Mesenchymal stem cell (in vitro differentiated cells and primary cell): ENCODE measurements at regions not wholly inside any gene's neighbourhood (a gene's known extent, or its start where the extent isn't known, plus 50 kb on each side); places are given as distances from the start of the nearest gene placed in this dataset.

Experiments used
- DNase-seq: peaks from one replicate; pipeline ENCODE4 v3.0.0-alpha.2; 2013
- H2AFZ ChIP-seq: one replicate; pipeline ENCODE4 v1.6.1; 2013; ENCODE audit warnings: low read depth, mild to moderate bottlenecking, control low read depth, inconsistent platforms, low read length, moderate library complexity
- H2AK5ac ChIP-seq: 2 replicates; pipeline ENCODE4 v1.6.1; 2013; ENCODE audit warnings: low read length, moderate library complexity, mild to moderate bottlenecking, inconsistent platforms; ENCODE audit not compliant: severe bottlenecking
- H2BK120ac ChIP-seq: one replicate; pipeline ENCODE4 v1.6.1; 2013; ENCODE audit warnings: low read depth, mild to moderate bottlenecking, inconsistent platforms, low read length, moderate library complexity
- H2BK12ac ChIP-seq, 2 experiments: one replicate each; pipeline ENCODE4 v1.6.1; 2013; ENCODE audit warnings: inconsistent platforms in 2 of 2, low read length in 2 of 2, mild to moderate bottlenecking in 2 of 2, moderate library complexity in 2 of 2, control low read depth in 1 of 2
- H2BK15ac ChIP-seq: one replicate; pipeline ENCODE4 v1.6.1; 2013; ENCODE audit warnings: mild to moderate bottlenecking, low read depth, inconsistent platforms; ENCODE audit not compliant: poor library complexity, severe bottlenecking
- H2BK5ac ChIP-seq: 2 replicates; pipeline ENCODE4 v1.6.1; 2013; ENCODE audit warnings: low read depth, mild to moderate bottlenecking, low read length, control low read depth, inconsistent platforms; ENCODE audit not compliant: poor library complexity, severe bottlenecking
- H3K14ac ChIP-seq, 2 experiments: one replicate each; pipeline ENCODE4 v1.6.1; 2013; ENCODE audit warnings: inconsistent platforms in 2 of 2, low read length in 2 of 2, control low read depth in 1 of 2, mild to moderate bottlenecking in 1 of 2, moderate library complexity in 1 of 2
- H3K18ac ChIP-seq, 2 experiments: one replicate each; pipeline ENCODE4 v1.6.1; 2013; ENCODE audit warnings: inconsistent platforms in 2 of 2, low read length in 2 of 2, control low read depth in 1 of 2, low read depth in 1 of 2, mild to moderate bottlenecking in 1 of 2
- H3K23ac ChIP-seq, 2 experiments: one replicate each; pipeline ENCODE4 v1.6.1; 2013; ENCODE audit warnings: inconsistent platforms in 2 of 2, low read length in 2 of 2, mild to moderate bottlenecking in 2 of 2, moderate library complexity in 2 of 2, control low read depth in 1 of 2
- H3K27ac ChIP-seq: 2 replicates; pipeline ENCODE4 v1.5.1; 2013; ENCODE audit warnings: mild to moderate bottlenecking, moderate library complexity, low read length, control low read depth, inconsistent platforms; ENCODE audit not compliant: poor library complexity, severe bottlenecking
- H3K27me3 ChIP-seq, 2 experiments: 2 replicates each; pipeline versions ENCODE4 v1.6.1 to v1.7.0; 2013; ENCODE audit warnings: low read length in 2 of 2, mild to moderate bottlenecking in 2 of 2, moderate library complexity in 2 of 2, control low read depth in 1 of 2, inconsistent platforms in 1 of 2; ENCODE audit not compliant: control insufficient read depth in 1 of 2, insufficient read depth in 1 of 2
- H3K36me3 ChIP-seq, 2 experiments: 2 replicates each; pipeline versions ENCODE4 v1.6.1 to v1.7.0; 2013; ENCODE audit warnings: low read length in 2 of 2, control low read depth in 1 of 2, inconsistent platforms in 1 of 2, low read depth in 1 of 2, mild to moderate bottlenecking in 1 of 2; ENCODE audit not compliant: insufficient read depth in 2 of 2, control insufficient read depth in 1 of 2
- H3K4ac ChIP-seq, 2 experiments: one replicate each; pipeline ENCODE4 v1.6.1; 2013; ENCODE audit warnings: inconsistent platforms in 2 of 2, low read length in 2 of 2, mild to moderate bottlenecking in 2 of 2, moderate library complexity in 2 of 2, control low read depth in 1 of 2, low read depth in 1 of 2
- H3K4me1 ChIP-seq: 2 replicates; pipeline ENCODE4 v1.6.1; 2013; ENCODE audit warnings: low read depth, low read length, control low read depth; ENCODE audit not compliant: control insufficient read depth, insufficient read depth
- H3K4me2 ChIP-seq: 2 replicates; pipeline ENCODE4 v1.6.1; 2013; ENCODE audit warnings: low read length, mild to moderate bottlenecking, inconsistent platforms; ENCODE audit not compliant: poor library complexity, severe bottlenecking
- H3K4me3 ChIP-seq, 2 experiments: 2 replicates each; pipeline versions ENCODE4 v1.5.1 to v1.7.0; 2013; ENCODE audit warnings: low read length in 2 of 2, mild to moderate bottlenecking in 2 of 2, control low read depth in 1 of 2, low read depth in 1 of 2; ENCODE audit not compliant: insufficient read depth in 1 of 2
- H3K79me1 ChIP-seq: replicated peaks from 2 replicates; pipeline ENCODE4 v1.6.1; 2013; ENCODE audit warnings: mild to moderate bottlenecking, control low read depth, low read length, inconsistent platforms; ENCODE audit not compliant: poor library complexity, severe bottlenecking
- H3K9ac ChIP-seq: 2 replicates; pipeline ENCODE4 v1.7.0; 2013; ENCODE audit warnings: mild to moderate bottlenecking, low read length, moderate library complexity
- H3K9me3 ChIP-seq: 2 replicates; pipeline ENCODE4 v1.7.0; 2013; ENCODE audit warnings: mild to moderate bottlenecking, low read length; ENCODE audit not compliant: control insufficient read depth
- H4K8ac ChIP-seq: one replicate; pipeline ENCODE4 v1.6.1; 2013; ENCODE audit warnings: inconsistent platforms, mild to moderate bottlenecking, low read length, moderate library complexity
- H4K91ac ChIP-seq: one replicate; pipeline ENCODE4 v1.6.1; 2013; ENCODE audit warnings: mild to moderate bottlenecking, low read length, inconsistent platforms
- WGBS: methylation state at CpG from one replicate; pipeline ENCODE4 v1.1.7; 2013; ENCODE audit warnings: mixed read lengths; 5-methylcytosine and 5-hydroxymethylcytosine counted together

- Histone ChIP-seq H3K14ac (no peak overlapping the region), H3K79me1 (no peaks in the 10 kb centered on the region), H3K4me1 (no peaks in the 10 kb centered on the region), H3K9ac (no peak overlapping the region), H2BK12ac (no peak overlapping the region), H3K4me2 (no peak overlapping the region), H2BK5ac (no peak overlapping the region), H4K8ac (no peak overlapping the region), H3K27me3 (no peaks in the 10 kb centered on the region), H3K36me3 (no peaks in the 10 kb centered on the region), H2BK15ac (no peak overlapping the region), H2AK5ac (no peak overlapping the region), H4K91ac (no peak overlapping the region), H2BK120ac (no peak overlapping the region), H3K9me3 (no peaks in the 10 kb centered on the region), H3K4me3 (no peak overlapping the region), H3K4ac (no peak overlapping the region), H3K18ac (no peak overlapping the region), H3K27ac (no peak overlapping the region), H3K23ac (no peak overlapping the region), H2AFZ (no peak overlapping the region)
- DNase-seq: no peak
- WGBS: 46% methylated on average over 3 of the region's 4 CpGs
Observed at GRCh38 chr5:3837506-3837905, 241.9 kb downstream of the IRX1 start.

- no peak for DNase-seq
- Histone ChIP-seq H3K4ac (no peak overlapping the region), H3K23ac (no peak overlapping the region), H3K36me3 (no peaks in the 10 kb centered on the region), H3K27me3 (no peaks in the 10 kb centered on the region), H2BK120ac (no peak overlapping the region), H3K4me1 (no peaks in the 10 kb centered on the region), H4K91ac (no peak overlapping the region), H2BK5ac (no peak overlapping the region), H3K27ac (no peak overlapping the region), H2BK12ac (no peak overlapping the region), H3K9ac (no peak overlapping the region), H3K4me2 (no peak overlapping the region), H3K79me1 (no peaks in the 10 kb centered on the region), H2AK5ac (no peak overlapping the region), H3K4me3 (no peak overlapping the region), H2AFZ (no peak overlapping the region), H3K14ac (no peak overlapping the region), H2BK15ac (no peak overlapping the region), H3K9me3 (no peaks in the 10 kb centered on the region), H4K8ac (no peak overlapping the region), H3K18ac (no peak overlapping the region)
- 41% methylated on average over 1 of the region's 2 CpGs for WGBS
Observed at GRCh38 chr5:3839151-3839550, 243.5 kb downstream of the IRX1 start.

- Histone ChIP-seq H2AFZ (no peak overlapping the region), H3K23ac (no peak overlapping the region), H3K18ac (no peak overlapping the region), H4K8ac (no peak overlapping the region), H2BK15ac (no peak overlapping the region), H3K4ac (no peak overlapping the region), H3K79me1 (no peaks in the 10 kb centered on the region), H3K9me3 (no peaks in the 10 kb centered on the region), H3K4me2 (no peak overlapping the region), H2AK5ac (no peak overlapping the region), H2BK120ac (no peak overlapping the region), H3K27me3 (no peaks in the 10 kb centered on the region), H2BK5ac (no peak overlapping the region), H3K27ac (no peak overlapping the region), H3K14ac (no peak overlapping the region), H3K4me3 (no peak overlapping the region), H3K36me3 (no peaks in the 10 kb centered on the region), H3K9ac (no peak overlapping the region), H4K91ac (no peak overlapping the region), H2BK12ac (no peak overlapping the region), H3K4me1 (no peaks in the 10 kb centered on the region)
- no peak for DNase-seq
- WGBS: 42% methylated on average over 6 of the region's 6 CpGs
Observed at GRCh38 chr5:3842591-3842990, 247.0 kb downstream of the IRX1 start.

GRCh38 chr5:3843706-3844105 lies 248.1 kb downstream of the IRX1 start:
- no peaks in the 10 kb centered on the region for H3K27me3 ChIP-seq
- no peak overlapping the region for H2AFZ ChIP-seq
- H2BK5ac ChIP-seq: no peak overlapping the region
- H4K8ac ChIP-seq: no peak overlapping the region
- H3K23ac ChIP-seq: no peak overlapping the region
- WGBS: 54% methylated on average over 6 of the region's 6 CpGs
- no peaks in the 10 kb centered on the region for H3K36me3 ChIP-seq
- H2BK12ac ChIP-seq: no peak overlapping the region
- H4K91ac ChIP-seq: no peak overlapping the region
- H3K79me1 ChIP-seq: no peaks in the 10 kb centered on the region
- H3K9ac ChIP-seq: no peak overlapping the region
- H3K9me3 ChIP-seq: no peaks in the 10 kb centered on the region
- no peak overlapping the region for H3K4me2 ChIP-seq
- H2AK5ac ChIP-seq: no peak overlapping the region
- H2BK120ac ChIP-seq: no peak overlapping the region
- H3K4ac ChIP-seq: no peak overlapping the region
- no peak overlapping the region for H3K14ac ChIP-seq
- no peak overlapping the region for H3K18ac ChIP-seq
- H3K4me3 ChIP-seq: no peak overlapping the region
- no peak for DNase-seq
- H3K4me1 ChIP-seq: no peaks in the 10 kb centered on the region
- H3K27ac ChIP-seq: no peak overlapping the region
- no peak overlapping the region for H2BK15ac ChIP-seq
